CMK (cell line): ENCODE measurements at regions not wholly inside any gene's neighbourhood (a gene's known extent, or its start where the extent isn't known, plus 50 kb on each side); places are given as distances from the start of the nearest gene placed in this dataset.
"Not testable (repeated sequence)": the region's sequence is repeated elsewhere in the genome, so short reads cannot be mapped to it uniquely, and the experiment has no call there.

Experiments used
- DNase-seq: peaks from one replicate; pipeline ENCODE4 v3.0.0-alpha.2; 2010; ENCODE audit warnings: low read depth

DNA sequence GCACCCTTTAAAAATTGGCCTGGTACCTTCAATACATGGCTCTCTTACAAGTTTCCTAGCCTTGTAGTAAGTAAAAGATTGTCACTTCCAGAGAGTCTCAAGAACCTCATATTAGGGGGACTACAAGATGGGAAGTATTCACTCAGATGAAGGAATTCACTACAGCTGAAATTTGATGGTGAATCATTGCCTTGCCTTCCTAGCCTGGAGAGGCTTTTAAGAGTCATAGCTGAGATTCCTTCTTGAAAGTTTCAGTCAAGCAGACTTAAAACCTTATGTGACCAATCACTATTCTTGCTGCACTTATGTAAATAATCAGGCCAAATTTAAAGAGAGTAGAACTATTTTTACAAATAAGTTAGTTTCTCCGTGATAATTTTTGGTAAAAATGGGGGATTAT is 451.6 kb downstream of the TRHDE start:
- DNase-seq, result no peak

DNA sequence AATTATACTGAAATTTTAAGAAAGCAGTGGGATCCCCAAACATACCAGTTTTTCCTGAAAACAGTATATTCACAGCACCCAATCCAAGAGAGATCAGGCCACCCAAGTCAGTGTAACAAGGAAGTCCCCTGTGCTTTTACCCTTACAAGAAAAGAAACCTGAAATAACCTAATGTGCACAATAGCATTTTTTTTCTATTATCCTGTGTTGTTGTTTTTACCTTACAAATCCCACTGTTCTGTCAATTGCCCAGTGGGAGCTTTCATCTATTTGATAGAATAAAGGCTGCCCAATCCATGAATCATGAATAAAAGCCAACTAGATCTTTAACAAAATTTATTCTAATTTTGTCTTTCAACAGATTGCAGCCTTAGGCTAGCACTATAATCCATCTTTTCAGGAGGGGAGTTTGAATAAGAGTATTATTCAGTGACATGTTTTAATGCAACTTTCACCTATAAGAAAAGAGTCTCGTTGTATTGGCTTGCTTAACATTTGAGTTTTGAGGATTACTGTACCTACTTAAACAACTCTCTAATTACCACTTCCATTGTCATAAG is 457.4 kb downstream of the TRHDE start:
- DNase-seq, result no peak

DNA sequence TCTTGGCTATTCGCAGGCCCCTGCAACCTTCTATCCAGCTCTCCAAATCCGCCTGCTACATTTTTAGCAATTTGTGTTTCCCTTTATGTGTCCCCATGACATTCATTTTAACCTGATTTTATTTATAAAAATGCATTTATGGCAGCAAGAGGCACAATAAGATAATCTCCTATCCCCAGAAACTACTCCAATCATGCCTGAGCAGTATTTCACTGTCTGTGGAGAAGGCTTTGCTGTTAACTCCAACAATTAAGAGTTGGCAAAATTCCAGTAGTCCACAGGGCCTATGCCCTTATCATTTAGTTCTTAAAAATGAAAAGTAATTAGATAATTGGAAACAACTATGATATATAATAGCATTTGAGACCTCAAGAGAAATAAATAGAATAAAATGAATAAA is 462.4 kb downstream of the TRHDE start:
- no peak for DNase-seq

DNA sequence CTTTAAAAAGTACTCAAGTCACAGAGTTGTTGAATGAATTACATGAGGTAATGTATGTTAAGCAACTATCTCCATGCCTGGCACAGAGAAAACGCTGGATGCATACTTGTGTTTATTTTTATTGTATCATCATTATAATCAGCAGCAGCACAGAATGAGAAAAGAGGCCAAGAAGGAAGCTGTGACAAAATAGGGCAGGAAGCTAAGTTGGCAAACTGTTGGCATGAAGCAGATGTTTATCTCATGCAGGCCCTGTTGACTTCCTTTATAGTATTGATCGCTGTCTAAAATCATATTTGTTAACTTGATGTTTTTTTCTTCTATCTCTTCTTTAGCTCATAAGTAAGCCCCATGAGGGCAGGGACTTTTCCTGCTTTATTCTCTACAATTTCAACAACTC is 466.6 kb downstream of the TRHDE start:
- peak; percentile 33 for DNase-seq

DNA sequence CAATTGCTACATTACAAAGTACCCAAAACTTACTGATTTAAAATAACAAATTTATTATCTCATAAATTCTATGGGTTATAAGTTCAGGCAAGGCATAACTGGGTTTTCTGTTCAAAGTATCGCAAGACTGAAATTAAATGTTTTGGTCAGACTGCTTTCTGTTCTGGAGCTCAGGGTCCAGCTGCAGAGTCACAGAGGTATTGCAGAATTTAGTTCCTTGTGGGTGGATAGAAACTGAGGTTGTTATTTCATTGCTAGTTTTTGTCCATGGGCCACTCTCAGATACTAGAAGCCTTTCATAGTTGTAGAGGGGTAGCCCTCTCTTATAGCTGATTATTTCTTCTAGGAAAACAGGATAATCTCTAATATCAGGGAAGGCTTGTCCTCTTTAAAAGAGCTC is 467.9 kb downstream of the TRHDE start:
- DNase-seq, result no peak

DNA sequence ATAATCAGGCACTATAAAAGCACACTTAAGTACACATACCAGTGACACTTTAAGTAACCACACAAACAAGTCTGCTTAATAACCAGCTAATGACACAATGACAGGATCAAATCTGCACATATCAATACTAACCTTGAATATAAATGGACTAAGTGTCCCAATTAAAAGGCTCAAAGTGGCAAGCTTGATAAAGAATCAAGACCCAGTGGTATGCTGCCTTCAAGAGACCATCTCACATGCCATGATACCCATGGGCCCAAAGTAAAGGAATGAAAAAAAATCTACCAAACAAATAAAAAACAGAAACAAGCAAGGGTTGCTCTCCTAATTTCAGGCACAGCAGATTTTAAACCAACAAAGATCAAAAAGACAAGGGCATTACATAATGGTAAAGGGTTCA is 470.4 kb downstream of the TRHDE start:
- no peak for DNase-seq

DNA sequence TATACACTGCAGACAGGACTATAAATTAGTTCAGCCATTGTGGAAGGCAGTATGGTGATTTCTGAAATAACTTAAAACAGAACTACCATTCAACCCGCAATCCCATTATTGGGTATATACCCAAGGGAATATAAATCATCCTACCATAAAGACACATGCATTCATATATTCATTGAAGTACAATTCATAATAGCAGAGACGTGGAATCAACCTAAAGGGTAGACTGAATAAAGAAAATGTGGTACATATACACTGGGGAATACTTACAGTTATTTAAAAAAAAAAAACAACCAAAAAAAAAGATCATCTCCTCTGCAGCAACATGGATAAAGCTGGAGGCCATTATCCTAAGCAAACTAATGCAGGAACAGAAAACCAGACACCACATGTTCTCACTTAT is 473.9 kb downstream of the TRHDE start:
- no peak for DNase-seq

DNA sequence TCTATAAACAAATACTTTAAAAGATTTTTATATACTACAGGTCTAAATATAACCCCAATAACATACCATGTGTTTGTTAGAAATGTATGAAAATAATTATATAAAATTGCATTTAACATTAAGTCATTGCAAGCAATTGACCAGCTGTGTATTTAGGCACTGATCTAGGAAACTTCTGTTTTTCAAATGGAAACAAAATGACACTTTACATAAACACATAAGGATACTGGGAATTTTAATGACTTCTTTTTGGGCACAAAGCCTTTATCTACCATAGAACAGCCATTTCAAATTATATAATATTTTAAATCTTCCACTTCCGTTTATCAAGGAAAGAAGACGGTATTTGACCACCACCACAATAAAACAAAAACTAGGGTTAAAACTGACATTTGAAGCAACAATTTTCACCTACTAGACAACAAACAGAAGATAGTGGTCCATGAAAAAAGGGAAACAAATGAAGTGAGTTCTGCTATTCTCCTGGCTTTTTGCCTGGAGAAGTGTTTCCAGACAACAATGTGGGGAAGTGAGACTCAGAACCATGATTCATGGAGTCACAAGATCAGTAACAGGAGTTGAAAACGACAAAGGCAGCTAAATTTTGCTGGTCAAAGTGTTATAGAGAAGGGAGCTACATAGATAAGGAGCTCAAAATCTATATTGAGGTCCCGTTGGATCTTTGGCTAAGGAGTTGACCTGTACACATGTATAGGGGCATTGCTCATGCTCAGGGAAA is 475.1 kb downstream of the TRHDE start:
- DNase-seq, result no peak

DNA sequence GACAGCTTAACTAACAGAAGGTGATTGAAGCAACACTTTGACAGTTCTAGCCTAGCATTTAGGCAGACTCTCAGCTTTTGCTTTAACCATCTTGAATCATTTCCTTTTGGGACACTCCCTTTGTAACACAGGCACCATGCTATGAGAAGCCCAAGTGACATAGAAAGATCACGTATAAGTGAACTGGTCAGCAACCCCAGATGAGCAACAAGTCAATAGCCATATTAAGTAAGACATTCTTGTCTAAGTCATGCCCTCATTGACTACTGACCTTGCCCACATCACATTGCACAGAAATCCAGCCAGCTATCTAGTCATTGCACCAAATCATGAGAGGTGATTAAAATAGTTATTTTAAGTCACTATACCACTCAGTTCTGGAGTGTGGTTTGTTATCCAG is 476.8 kb downstream of the TRHDE start:
- DNase-seq, result no peak

DNA sequence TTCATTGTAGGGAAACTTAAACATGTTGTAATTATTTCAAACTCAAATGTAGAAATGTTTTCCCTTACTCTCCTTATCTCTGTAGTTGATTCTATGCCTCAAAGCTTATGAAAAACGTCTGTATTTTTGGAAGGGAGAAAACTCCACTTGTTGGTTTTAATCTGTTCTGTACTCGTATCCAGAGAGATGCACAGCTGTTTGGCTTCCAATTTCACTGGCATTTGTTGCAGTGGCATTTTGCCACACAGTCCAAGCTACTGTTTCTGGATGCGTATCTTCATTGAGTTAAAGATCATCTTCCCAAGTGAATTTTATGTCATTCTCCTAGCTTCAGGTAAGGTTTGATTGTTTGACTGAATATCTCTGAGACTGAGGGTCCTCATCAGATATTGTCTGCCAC is 481.4 kb downstream of the TRHDE start:
- no peak for DNase-seq

DNA sequence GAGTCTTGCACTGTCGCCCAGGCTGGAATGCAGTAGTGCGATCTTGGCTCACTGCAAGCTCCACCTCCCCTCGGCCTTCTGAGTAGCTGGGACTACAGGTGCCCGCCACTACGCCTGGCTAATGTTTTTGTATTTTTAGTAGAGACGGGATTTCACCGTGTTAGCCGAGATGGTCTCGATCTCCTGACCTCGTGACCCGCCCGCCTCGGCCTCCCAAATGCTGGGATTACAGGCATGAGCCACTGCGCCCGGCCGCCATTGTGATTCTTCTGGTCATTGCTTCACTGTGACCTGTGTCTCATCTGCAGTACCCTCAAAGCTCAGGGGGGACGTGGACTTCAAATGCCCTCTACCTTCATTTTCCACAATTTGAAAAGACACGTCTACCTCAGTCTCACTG is 481.9 kb downstream of the TRHDE start:
- not testable (repeated sequence) for DNase-seq

DNA sequence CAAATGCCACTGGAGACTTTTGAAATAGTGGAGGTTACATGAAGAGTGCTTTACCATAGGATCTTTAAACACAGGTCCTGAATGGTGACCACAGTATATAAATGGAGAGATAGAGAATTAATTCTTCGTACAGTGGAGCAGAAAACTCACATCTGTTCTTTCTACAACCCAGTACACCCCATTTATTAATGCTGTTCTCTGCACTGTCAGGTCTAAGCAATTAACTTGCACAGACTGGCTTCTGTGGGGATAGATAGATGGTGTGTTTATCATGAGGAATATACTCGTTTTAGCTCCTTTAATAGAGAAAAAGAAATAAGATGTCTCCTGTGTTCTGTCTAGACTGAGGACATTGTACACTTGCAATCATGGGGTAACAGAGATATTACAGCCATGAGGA is 494.3 kb downstream of the TRHDE start:
- no peak for DNase-seq

DNA sequence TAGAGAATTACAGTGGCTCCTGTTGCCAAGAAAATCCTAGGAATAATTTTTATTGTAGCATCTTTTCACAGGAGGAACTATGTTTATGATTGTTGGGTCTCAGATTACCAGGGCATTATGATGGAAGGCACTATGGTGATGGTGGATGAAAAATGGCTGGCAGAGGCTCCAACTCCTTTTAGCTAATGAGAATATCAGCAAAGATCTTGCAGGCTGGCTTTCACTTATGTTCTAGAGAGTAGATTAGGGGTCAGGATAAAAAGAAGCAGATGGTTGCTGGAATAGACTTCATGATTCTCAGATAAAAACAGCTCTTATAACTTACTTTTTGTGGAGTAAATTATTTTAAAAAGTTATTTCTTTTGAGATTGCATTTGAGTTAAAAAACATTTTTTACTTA is 501.9 kb downstream of the TRHDE start:
- no peak for DNase-seq

DNA sequence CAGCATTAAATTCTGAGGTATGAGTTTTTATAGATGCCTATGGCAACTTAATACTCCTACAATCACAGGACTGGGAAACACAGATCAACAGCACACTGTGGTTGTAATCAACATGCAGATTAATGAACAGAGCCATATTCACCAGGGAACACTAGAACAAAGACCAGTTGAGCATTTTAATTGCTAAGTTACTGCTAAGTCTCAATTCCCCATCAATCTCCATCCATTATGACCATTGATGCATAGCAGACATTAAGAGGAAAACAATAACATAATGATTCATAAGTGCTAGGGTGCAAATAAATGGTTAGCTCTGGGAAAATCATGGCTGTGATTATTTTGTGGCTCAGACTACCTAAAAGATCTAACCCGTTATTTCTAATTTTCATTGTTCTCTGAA is 505.6 kb downstream of the TRHDE start:
- DNase-seq, result no peak

DNA sequence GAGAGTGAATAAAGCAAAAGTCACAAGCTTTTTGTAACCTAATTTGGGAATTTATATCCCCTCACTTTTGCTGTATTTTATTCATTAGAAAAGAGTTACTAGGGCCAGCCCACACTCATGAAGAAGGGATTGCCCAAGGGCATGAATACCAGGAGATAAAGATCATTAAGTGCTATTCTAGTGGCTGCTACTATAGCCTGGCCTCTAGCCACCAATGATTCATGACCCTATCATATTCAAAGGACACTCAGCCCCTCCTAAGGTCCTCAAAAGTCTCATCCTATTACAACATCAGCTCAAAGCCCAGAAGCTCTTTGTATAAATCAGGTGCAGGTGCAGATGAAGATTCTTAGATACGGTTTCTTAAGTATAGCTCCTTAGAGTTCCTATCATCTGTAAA is 518.1 kb downstream of the TRHDE start:
- DNase-seq, result no peak

DNA sequence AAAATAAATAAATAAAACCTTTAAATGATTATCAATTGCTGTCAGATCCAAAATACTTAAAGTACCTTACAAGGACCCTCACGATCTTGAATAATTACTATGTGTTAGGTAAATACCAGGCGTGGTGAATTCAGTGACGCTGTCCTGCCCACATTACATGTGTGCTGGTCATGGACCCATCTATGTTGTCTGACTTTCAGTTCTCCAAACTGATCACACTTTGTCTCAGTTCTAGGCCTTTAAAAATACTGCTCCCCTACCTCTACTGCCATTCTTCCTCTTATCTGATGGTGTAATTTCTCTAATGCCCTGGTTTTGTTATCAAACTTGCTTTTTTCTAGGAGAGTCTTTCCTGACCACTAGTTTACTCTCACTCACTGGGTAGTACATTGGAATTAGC is 520.7 kb downstream of the TRHDE start:
- DNase-seq, result no peak

DNA sequence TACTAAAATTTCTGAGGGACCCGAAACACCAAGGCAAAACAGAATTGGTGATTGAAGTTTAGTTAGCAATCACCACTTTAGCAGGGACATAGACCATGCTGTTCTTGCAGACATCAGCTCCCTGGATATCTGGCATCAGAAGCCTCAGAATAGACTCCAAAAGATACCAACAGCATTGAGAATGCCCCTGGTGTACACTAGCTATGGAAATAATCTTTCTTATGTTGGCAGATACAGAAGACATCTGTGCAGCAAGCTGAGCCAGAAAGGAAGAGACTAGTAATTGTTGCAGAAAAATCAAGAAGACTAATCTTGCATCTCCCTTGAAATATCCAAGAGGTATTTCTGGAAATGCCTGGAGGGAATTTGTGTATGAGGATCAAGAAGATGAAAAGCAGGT is 521.6 kb downstream of the TRHDE start:
- DNase-seq, result no peak

DNA sequence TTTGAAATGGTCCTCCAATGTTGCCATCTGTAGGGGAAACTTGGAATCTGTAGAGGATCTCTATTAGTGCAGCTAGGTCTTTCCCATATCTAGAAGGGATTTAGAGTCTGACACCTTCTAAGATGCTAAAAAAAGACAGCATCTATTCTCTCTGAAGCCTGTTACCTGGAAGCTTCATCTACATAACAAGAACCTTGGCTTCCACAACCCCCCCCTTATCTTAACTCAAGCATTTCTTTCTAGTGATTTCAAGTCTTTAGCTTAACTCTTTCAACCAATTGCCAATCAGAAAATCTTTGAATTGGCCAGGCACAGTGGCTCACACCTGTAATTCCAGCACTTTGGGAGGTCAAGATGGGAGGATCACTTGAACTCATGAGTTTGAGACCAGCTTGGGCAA is 543.3 kb downstream of the TRHDE start:
- DNase-seq, result no peak

DNA sequence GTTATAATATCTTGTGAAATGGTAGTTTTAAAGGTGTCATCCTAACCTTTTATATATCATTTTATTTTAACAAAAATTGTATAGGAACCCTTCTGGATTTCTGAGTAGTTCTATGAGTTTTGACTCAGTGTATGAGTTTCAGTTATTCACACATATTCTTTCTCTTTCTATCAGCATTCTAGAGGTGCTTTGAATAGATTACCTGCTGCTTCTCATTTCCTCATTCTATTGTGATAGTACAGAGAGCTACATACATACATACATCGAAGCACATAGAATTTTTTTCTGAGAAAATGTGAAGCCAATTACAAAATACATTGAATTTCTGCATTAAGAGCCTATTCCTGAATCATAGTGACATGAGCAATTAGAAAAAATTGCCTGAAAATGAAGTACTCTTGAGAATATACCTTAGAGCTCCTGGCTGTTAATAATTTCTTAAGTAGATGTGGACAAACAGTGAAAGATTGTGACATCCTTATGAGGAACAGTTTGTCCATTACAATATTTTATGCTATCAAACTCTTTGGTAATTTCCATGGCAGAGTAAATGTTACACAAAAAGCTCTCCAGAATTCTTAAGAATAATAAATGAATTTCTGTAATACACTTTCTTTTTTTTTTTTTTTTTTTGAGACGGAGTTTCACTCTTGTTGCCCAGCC is 556.6 kb downstream of the TRHDE start:
- DNase-seq, result no peak

DNA sequence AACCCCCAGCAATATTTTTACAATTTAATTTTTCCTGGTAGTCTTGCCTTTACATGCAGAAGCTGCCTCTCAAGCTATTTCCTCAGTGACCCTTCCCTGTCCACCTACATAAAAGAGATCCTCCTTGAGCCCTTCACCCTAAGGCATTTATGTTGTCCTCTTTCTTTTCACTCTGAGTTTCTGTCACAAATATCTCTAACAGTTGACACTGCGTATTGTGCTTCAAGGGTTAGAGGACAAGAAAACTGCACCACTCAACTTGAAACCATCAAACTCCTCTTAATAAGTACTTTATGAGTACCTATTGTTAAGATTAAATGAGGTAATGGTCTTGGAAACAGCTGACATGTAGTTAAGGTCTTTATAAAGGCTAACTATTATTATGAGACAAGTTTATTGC is 557.7 kb downstream of the TRHDE start:
- DNase-seq, result no peak

DNA sequence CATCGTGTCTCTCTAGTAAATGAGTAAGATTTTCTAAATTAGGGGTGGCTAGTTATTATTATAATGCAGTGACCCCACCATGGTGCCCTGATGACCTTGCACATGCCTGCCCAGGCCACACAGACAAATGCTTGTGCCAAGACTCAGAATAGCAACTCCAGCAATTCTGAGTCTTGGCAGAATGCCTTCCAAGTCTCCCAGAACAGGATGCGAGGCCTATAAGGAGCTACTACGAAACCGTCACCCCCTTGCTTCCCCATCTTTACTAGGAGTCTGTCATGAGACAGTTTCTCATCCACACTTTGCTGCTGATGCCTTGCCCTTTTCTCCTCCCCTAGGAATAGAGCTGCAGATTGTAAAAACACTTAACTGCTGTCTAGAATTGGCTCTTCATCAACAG is 559.9 kb downstream of the TRHDE start:
- DNase-seq, result no peak

DNA sequence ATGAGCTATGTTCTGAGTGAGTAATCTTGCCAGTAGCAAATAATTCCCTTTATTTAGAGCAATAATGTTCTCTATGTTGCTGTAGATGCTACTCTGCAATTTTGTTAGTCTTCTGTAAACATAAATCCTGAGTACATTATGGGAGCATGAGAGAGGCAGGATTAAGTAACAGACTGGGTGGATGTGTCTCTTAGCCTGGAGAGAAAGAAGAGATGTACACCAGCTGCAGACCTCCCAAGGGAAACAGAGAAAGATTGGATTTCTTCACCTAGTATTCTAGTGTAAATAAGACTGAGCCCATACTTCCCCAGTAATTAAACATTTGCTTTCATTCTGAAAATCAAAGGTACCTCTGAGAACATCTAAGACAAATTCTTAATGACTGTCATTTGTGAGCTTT is 564.0 kb downstream of the TRHDE start:
- DNase-seq, result no peak

DNA sequence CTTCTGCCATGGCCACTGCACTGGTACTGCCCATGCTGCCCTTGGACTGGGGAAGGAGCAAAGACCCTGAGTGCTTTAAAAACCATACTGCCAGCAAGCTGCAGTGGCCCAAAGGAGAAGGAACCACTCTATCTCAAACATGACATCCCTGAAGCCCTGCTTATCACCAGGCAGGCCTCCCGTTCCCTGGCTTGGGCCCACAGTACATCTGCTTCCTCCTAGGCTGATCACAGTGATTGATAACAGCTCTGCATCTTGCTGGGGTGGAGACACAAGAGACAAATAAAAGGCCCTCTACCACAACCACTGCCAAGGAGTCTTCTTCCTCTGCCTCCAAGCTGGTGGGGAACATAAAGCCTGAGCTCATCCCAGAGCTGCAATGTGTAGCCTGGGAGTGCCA is 567.5 kb downstream of the TRHDE start:
- peak; percentile 87 for DNase-seq

DNA sequence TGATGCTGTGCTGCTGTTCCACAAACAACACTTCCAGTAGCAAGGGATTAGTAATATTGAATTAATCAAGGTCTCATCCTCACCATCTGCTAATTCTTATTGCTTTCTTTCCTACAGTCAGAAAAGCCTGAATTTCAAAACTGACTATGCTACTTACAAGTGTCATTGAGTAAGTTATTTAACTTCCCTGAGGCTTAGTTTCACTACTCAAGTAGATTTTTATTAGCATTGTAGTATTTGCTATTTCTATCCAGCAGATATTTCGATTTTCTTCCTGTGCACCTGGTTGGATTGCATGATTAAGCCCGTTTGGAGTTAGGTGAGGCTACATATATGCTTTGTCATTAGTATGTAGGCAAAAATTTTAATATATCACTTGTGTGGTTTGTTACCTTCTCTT is 591.5 kb downstream of the TRHDE start:
- no peak for DNase-seq
